GM19239 (cell line): ENCODE measurements at regions not wholly inside any gene's neighbourhood (a gene's known extent, or its start where the extent isn't known, plus 50 kb on each side); places are given as distances from the start of the nearest gene placed in this dataset.

Source experiments
- DNase-seq: peaks from one replicate; pipeline ENCODE4 v3.0.0; 2011; ENCODE audit warnings: low spot score; ENCODE audit not compliant: insufficient read length
- FAIRE-seq: peaks from 2 replicates; lab custom pipeline; 2011; peaks lifted over from hg19 to GRCh38; lab: Jason Lieb, UNC

DNA sequence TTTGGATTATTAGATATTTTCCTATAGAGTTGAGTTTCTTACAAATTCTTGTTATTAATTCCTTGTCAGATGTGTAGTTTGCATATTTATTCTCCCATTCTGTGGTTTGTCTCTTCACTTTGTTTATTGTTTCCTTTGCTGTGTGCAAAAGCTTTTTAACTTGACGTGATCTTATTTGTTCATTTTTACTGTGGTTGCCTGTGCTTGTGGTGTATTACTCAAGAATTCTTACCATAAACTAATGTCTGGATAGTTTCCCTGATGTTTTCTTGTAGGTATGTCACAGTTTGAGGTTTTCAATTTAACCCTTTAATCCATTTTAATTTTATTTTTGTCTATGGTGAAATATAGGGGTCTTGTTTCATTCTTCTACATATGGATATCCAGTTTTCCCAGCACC, 72.1 kb upstream of the LHX8 start:
- FAIRE-seq (no peak), DNase-seq (no peak)

DNA sequence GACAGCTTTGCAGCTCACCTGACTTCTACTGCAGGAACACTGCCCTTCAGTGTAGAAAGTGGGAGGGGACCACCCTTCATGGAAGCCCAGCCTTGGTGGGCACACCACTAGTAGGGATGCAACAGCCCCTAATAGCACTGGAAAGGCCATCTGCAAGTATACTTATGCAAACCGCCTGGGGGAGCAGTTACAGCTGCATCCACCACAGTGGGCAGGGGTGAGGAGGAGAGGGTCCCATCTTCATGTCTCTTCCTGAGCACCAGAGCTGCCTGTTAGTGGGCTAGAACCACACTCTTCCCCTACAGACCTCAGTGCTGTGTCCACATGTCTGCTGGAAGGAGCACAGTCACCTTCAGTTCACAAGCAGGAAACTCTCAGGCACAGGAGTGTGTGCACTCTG, 66.2 kb upstream of the LHX8 start:
- FAIRE-seq (no peak), DNase-seq (no peak)

DNA sequence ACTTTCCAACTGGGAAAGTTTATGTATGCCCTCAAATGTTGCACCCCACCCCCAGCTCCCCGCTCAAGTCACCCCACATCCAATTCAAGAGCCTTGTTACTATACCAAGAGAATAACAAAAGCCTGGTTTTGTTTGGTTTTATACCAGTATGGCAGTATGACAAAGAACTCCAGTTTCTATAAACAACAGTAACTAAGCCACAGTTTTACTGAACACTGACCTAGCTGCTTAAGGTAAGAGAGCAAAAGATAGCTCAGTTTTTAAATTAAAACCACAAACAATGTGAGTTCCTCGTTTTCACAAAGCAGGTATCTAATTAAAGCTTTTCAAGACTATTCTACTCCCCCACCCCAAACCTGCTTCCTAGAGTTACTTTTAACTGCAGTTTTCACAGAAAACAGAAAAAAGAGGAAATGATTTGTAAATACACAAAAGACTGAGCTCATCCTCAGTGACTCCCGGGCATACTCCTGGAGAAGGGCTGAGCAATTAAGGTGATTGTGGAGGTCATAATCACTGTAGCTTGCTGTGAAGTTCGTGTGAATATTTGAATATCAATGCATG, 59.3 kb upstream of the LHX8 start:
- no peak for FAIRE-seq
- no peak for DNase-seq

DNA sequence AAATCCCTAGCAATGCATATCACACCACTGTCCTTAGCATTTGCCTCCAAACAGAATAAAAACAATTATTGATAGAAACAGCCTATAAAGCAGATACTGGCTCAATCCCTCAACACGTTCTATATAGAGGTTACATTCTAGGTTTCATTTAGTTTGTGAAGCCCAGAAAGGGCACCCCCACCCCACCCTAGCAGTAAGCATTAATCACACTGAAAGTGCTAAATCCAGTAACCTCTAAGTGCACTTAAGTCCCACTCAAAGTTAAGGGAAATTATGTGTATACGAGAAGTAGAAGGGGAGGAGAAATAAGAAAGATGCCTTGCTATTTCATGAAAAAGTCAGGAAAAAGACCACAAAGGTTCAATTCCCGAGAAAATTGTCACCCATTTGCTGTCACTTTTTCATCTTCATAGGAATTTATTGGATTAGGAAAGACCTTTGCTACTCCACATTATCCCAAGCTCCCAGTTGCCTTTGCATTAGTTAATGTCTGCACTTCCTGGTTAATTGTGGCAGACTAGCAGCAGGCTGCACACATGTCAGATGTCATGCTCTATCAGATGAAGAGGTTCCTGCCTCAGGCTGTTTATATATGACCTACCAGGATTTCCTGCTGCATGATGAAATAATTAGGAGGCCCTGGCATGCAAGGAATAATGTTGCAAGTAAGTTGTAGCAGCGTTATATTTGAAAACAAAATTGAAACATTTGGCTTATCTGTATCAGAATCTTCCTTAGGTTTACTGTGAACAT, 54.5 kb upstream of the LHX8 start:
- no peak for DNase-seq

DNA sequence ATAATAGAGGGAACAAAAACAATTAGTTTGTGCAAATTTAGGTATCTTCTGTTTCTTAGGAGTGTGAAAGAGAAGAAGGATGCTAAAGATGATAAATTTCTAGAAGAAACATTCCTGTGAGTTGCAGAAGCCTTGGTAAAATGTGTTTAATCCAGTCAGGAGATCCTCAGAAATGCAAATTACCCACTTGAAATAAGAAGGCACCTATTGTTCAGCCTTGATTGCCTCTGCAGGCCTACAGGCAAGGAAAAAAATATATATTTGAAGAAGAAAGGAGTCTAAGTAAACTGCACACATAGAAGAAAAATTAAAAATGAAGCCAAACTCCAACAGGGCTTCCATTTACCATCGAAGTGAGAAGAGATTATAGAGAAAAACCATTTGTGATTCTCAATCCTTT, 51.0 kb upstream of the LHX8 start:
- FAIRE-seq, result no peak
- no peak for DNase-seq

More for the DNA sequence above, 54.5 kb upstream of the LHX8 start:
- no peak for FAIRE-seq

DNA sequence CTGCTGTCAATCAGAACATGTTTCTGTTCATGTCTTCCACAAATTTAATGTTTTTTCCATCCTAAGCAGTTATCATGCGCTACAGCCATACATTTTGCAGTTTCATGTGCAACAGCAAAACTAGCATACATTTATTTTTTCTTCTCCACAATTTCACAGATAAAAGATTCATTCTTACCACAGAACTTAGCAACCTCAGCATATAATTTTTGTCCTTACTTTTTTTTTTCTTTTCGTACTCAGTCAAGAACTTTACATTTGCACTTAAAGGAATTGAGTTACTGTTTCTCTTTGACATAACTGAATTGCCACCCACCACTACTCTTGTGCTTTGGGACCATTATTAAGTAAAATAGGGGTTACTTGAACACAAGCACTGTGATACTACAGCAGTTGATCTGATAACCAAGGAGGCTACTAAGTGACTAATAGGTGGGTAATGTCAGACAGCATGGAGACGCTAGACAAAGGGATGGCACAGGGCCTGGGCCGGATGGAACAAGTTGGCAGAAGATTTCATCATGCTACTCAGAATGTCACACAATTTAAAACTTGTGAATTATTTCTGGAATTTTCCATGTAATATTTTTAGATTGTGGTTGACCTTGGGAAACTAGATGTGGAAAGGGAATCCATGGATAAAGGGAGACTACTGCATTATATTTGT, 50.2 kb upstream of the LHX8 start:
- no peak for FAIRE-seq

More for the DNA sequence above, 50.2 kb upstream of the LHX8 start:
- DNase-seq, result no peak
